KMS-11 (cell line): ENCODE measurements at regions not wholly inside any gene's neighbourhood (a gene's known extent, or its start where the extent isn't known, plus 50 kb on each side); places are given as distances from the start of the nearest gene placed in this dataset.

Experiments used
- H2AFZ ChIP-seq: fragments of 200-600 bp; sonication (generic); 2 replicates; pipeline ENCODE4 v1.6.1; 2016; ENCODE audit warnings: antibody characterized with exemption, mixed run types, low read depth
- H3K27ac ChIP-seq: fragments of 200-600 bp; sonication (generic); 2 replicates; pipeline ENCODE4 v1.6.1; 2016; ENCODE audit warnings: mild to moderate bottlenecking, mixed run types
- H3K27me3 ChIP-seq: fragments of 200-600 bp; sonication (generic); 2 replicates; pipeline ENCODE4 v1.6.1; 2017; ENCODE audit warnings: mild to moderate bottlenecking, low read depth, mixed run types, moderate library complexity; ENCODE audit not compliant: insufficient read depth
- H3K36me3 ChIP-seq: fragments of 200-600 bp; sonication (generic); 2 replicates; pipeline ENCODE4 v1.6.1; 2017; ENCODE audit warnings: mild to moderate bottlenecking, mixed run types; ENCODE audit not compliant: insufficient read depth
- H3K4me1 ChIP-seq: fragments of 200-600 bp; sonication (generic); 2 replicates; pipeline ENCODE4 v1.6.1; 2016; ENCODE audit warnings: mild to moderate bottlenecking, low read depth, mixed run types; ENCODE audit not compliant: poor library complexity, severe bottlenecking
- H3K4me2 ChIP-seq: fragments of 200-600 bp; sonication (generic); 2 replicates; pipeline ENCODE4 v1.7.0; 2016; ENCODE audit warnings: mild to moderate bottlenecking, mixed run types
- H3K4me3 ChIP-seq: fragments of 200-600 bp; sonication (generic); IDR thresholded peaks from 2 replicates; pipeline ENCODE4 v1.6.1; 2017; ENCODE audit warnings: low read depth, low read length, mixed read lengths; ENCODE audit not compliant: insufficient read depth
- H3K79me2 ChIP-seq: fragments of 200-600 bp; sonication (generic); 2 replicates; pipeline ENCODE4 v1.6.1; 2016; ENCODE audit warnings: low read depth, mixed run types; ENCODE audit not compliant: insufficient read depth
- H3K9ac ChIP-seq: fragments of 200-600 bp; sonication (generic); 2 replicates; pipeline ENCODE4 v1.6.1; 2016; ENCODE audit warnings: mild to moderate bottlenecking, mixed run types
- H4K20me1 ChIP-seq: fragments of 200-600 bp; sonication (generic); 2 replicates; pipeline ENCODE4 v1.6.1; 2016; ENCODE audit warnings: mild to moderate bottlenecking, mixed run types; ENCODE audit not compliant: insufficient read depth
- TF ChIP-seq, protein P1 (sequence below): fragments of 200-600 bp; sonication (generic); conservative IDR thresholded peaks from 2 replicates; pipeline ENCODE4 v1.6.1; 2017; ENCODE audit warnings: low read depth, mild to moderate bottlenecking, antibody characterized with exemption, low read length, moderate library complexity, mixed read lengths

DNA sequence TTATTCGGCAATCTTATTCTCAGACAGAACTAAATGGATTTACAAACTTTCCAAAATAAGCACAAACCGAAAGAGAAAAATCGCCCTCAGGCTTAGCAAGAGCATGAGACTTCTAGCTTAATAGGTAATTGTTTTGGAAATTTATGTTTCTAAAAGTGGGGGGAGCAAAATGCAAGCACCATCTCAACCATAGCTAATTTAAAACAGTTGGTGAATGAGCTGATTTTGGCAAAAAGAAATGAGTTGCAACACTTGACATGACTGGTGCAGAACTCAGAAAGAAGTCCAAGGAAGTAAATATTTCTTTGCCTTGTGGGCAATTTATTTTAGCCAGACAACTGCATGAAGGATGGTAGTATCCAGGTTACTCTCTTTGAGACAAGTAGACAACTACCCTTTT lies 71.5 kb upstream of the PTGFR start:
- TF ChIP-seq, protein P1, sequence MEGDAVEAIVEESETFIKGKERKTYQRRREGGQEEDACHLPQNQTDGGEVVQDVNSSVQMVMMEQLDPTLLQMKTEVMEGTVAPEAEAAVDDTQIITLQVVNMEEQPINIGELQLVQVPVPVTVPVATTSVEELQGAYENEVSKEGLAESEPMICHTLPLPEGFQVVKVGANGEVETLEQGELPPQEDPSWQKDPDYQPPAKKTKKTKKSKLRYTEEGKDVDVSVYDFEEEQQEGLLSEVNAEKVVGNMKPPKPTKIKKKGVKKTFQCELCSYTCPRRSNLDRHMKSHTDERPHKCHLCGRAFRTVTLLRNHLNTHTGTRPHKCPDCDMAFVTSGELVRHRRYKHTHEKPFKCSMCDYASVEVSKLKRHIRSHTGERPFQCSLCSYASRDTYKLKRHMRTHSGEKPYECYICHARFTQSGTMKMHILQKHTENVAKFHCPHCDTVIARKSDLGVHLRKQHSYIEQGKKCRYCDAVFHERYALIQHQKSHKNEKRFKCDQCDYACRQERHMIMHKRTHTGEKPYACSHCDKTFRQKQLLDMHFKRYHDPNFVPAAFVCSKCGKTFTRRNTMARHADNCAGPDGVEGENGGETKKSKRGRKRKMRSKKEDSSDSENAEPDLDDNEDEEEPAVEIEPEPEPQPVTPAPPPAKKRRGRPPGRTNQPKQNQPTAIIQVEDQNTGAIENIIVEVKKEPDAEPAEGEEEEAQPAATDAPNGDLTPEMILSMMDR, result no peak
- Histone ChIP-seq H3K4me3 (no peak overlapping the region), H3K27me3 (no peaks in the 10 kb centered on the region), H3K4me2 (peak overlapping the region; percentile 57; the same call in 1 of the 2 replicates), H3K4me1 (peaks cover 18% of the 10 kb centered on the region), H3K79me2 (no peaks in the 10 kb centered on the region), H3K9ac (no peak overlapping the region), H2AFZ (peak overlapping the region; percentile 78; the same call in 1 of the 2 replicates), H3K27ac (peak overlapping the region; percentile 27; the same call in 1 of the 2 replicates), H4K20me1 (no peaks in the 10 kb centered on the region), H3K36me3 (no peaks in the 10 kb centered on the region)

DNA sequence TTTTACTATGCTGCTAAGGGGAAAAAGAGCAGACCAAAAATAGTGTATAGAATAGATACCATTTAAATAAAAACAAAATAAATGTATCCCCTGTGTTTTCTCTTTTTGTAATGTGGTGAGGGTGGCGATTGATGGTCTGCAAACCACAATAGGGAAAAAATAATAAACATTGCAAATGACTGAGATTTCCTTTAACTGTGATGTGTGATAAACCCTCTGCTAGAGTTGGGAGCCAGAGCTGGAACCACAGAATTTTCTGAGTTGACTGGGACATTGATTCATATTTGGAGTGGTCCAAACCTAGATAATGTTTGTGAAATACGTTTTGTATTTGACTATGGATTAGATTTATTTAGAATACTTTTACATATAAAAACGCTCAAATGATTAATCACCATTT lies 70.6 kb upstream of the PTGFR start:
- Histone ChIP-seq H3K4me2 (no peak overlapping the region), H4K20me1 (no peaks in the 10 kb centered on the region), H3K4me3 (no peak overlapping the region), H3K79me2 (no peaks in the 10 kb centered on the region), H3K9ac (no peak overlapping the region), H3K27ac (no peak overlapping the region), H3K4me1 (peaks cover 18% of the 10 kb centered on the region), H2AFZ (no peak overlapping the region), H3K36me3 (no peaks in the 10 kb centered on the region), H3K27me3 (no peaks in the 10 kb centered on the region)
- TF ChIP-seq, protein P1, result no peak

DNA sequence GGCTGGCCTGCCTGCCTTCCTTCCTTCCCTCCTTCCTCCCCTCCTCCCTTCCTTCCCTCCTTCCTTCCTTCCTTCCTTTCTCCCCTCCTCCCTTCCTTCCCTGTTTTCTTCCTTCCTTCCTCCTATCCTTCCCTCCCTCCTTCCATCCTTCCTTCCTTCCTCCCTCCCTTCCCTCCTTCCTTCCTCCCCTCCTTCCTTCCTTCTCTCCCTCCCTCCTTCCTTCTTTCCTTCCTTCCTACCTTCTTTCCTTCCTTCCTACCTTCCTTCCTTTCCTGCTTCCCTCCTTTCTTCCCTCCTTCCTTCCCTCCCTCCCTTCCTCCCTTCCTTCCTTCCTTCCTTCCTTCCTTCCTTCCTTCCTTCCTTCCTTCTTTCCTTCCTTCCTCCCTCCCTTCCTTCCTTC lies 70.1 kb upstream of the PTGFR start:
- H4K20me1 ChIP-seq, result no peaks in the 10 kb centered on the region
- H3K4me1 ChIP-seq, result peaks cover 18% of the 10 kb centered on the region
- no peak overlapping the region for H2AFZ ChIP-seq
- TF ChIP-seq, protein P1, result no peak
- no peaks in the 10 kb centered on the region for H3K79me2 ChIP-seq
- no peaks in the 10 kb centered on the region for H3K36me3 ChIP-seq
- H3K27ac ChIP-seq, result no peak overlapping the region
- H3K4me3 ChIP-seq, result no peak overlapping the region
- H3K9ac ChIP-seq, result no peak overlapping the region
- no peaks in the 10 kb centered on the region for H3K27me3 ChIP-seq
- H3K4me2 ChIP-seq, result no peak overlapping the region

DNA sequence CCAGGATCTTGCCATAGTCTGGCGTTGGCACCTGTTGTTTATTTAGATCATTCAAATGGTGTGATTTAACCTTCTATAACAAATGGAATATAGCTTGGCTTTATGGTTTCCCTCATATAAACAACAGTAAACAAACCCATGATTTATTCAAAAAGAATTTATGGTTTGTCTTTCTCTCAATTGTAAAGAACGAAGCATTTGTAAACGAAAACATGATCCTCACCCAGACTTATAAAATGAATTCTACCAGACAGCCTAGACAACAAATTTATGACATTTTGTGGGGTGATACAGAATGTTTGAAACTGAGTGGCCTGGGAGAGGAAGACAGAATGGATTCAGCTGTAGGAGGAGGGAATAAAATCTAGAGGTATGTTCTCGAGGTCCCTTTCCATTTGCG lies 66.1 kb upstream of the PTGFR start:
- H3K27me3 ChIP-seq, result no peaks in the 10 kb centered on the region
- TF ChIP-seq, protein P1, result no peak
- H2AFZ ChIP-seq, result no peak overlapping the region
- H3K36me3 ChIP-seq, result no peaks in the 10 kb centered on the region
- H3K79me2 ChIP-seq, result no peaks in the 10 kb centered on the region
- no peak overlapping the region for H3K27ac ChIP-seq
- H3K4me2 ChIP-seq, result no peak overlapping the region
- no peak overlapping the region for H3K9ac ChIP-seq
- H3K4me1 ChIP-seq, result peaks cover 2% of the 10 kb centered on the region
- no peak overlapping the region for H3K4me3 ChIP-seq
- no peaks in the 10 kb centered on the region for H4K20me1 ChIP-seq
